ENCODE measurements at regions not wholly inside any gene's neighbourhood (a gene's known extent, or its start where the extent isn't known, plus 50 kb on each side); places are given as distances from the start of the nearest gene placed in this dataset.

DNA sequence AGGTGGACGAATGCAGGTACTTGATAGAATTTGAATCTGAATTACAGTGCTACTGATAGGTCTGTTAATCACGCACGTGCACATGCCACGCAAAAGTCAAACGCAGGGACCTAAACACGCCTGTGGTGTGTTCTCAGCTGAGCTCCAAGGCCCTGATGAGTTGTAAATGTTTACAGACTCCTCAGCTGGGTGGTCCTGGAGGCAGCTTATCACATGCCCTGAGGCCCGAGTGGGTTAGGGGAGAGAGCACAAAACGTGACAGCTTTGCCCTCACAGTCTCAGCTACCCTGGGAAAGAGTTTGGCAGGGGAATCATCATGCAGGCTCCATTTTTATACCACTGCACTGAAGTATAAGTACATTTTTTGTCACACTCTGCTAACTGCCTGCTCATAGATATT is 68.3 kb upstream of the FAM110C start:
- H2AFZ ChIP-seq (ENCODE audit: low read length), result no peak overlapping the region

DNA sequence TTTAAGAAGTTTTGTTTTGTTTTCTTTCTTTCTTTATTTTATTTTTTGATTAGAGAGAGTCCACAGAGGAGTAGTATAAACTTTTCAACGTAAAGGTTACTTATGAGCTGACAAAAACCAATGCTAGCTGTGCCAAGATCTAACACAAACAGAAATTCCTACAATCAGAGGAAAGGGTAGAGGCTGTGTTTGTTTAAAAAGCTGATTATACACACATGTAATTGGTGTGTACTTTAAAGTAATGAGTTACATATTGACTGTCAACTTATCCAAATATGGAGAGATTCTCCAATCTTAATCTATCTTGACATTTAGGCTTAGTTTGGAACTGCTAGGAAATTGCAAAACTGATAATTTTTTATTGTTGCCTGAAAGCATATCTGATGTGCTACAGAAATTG is 63.7 kb upstream of the FAM110C start:
- Histone ChIP-seq H2AFZ (ENCODE audit: low read length) (no peak overlapping the region), H3K4me3 (ENCODE audit: low read length, poor library complexity, severe bottlenecking) (no peak overlapping the region), H3K36me3 (ENCODE audit: insufficient read depth, low read length) (no peaks in the 10 kb centered on the region), H3K9me2 (replicated peaks; ENCODE audit: low read depth, low read length) (no peaks in the 10 kb centered on the region), H3F3A (ENCODE audit: low read depth) (no peaks in the 10 kb centered on the region), H3K79me2 (ENCODE audit: insufficient read depth, low read length) (no peaks in the 10 kb centered on the region), H3K4me1 (ENCODE audit: insufficient read depth, low read length, poor library complexity, severe bottlenecking) (no peaks in the 10 kb centered on the region), H3K9ac (ENCODE audit: low read depth, low read length, poor library complexity, severe bottlenecking) (no peak overlapping the region), H3K9me3 (ENCODE audit: insufficient read depth, low read depth, low read length) (peaks cover 33% of the 10 kb centered on the region), H4K20me1 (ENCODE audit: insufficient read depth, low read length, poor library complexity, severe bottlenecking) (no peaks in the 10 kb centered on the region), H3K4me2 (ENCODE audit: low read depth, low read length, poor library complexity, severe bottlenecking) (no peak overlapping the region), H3K27me3 (ENCODE audit: insufficient read depth, low read length, poor library complexity, severe bottlenecking) (no peaks in the 10 kb centered on the region)
- no peak for TF ChIP-seq EZH2phosphoT487 (IDR thresholded peaks at IDR 0.05; ENCODE audit: borderline replicate concordance)
- TF ChIP-seq, protein P1, sequence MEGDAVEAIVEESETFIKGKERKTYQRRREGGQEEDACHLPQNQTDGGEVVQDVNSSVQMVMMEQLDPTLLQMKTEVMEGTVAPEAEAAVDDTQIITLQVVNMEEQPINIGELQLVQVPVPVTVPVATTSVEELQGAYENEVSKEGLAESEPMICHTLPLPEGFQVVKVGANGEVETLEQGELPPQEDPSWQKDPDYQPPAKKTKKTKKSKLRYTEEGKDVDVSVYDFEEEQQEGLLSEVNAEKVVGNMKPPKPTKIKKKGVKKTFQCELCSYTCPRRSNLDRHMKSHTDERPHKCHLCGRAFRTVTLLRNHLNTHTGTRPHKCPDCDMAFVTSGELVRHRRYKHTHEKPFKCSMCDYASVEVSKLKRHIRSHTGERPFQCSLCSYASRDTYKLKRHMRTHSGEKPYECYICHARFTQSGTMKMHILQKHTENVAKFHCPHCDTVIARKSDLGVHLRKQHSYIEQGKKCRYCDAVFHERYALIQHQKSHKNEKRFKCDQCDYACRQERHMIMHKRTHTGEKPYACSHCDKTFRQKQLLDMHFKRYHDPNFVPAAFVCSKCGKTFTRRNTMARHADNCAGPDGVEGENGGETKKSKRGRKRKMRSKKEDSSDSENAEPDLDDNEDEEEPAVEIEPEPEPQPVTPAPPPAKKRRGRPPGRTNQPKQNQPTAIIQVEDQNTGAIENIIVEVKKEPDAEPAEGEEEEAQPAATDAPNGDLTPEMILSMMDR (conservative IDR thresholded peaks at IDR 0.05; ENCODE audit: low read length), result no peak

More for the DNA sequence above, 68.3 kb upstream of the FAM110C start:
- Histone ChIP-seq H3K36me3 (ENCODE audit: insufficient read depth, low read length) (no peaks in the 10 kb centered on the region), H3K9me3 (ENCODE audit: insufficient read depth, low read depth, low read length) (no peaks in the 10 kb centered on the region), H3K4me1 (ENCODE audit: insufficient read depth, low read length, poor library complexity, severe bottlenecking) (peaks cover 5% of the 10 kb centered on the region), H3F3A (ENCODE audit: low read depth) (no peaks in the 10 kb centered on the region), H3K27me3 (ENCODE audit: insufficient read depth, low read length, poor library complexity, severe bottlenecking) (no peaks in the 10 kb centered on the region), H3K79me2 (ENCODE audit: insufficient read depth, low read length) (no peaks in the 10 kb centered on the region), H3K9ac (ENCODE audit: low read depth, low read length, poor library complexity, severe bottlenecking) (no peak overlapping the region), H3K4me2 (ENCODE audit: low read depth, low read length, poor library complexity, severe bottlenecking) (no peak overlapping the region), H3K4me3 (ENCODE audit: low read length, poor library complexity, severe bottlenecking) (no peak overlapping the region), H4K20me1 (ENCODE audit: insufficient read depth, low read length, poor library complexity, severe bottlenecking) (no peaks in the 10 kb centered on the region), H3K9me2 (replicated peaks; ENCODE audit: low read depth, low read length) (no peaks in the 10 kb centered on the region)
- TF ChIP-seq, protein P1 (conservative IDR thresholded peaks at IDR 0.05; ENCODE audit: low read length), result no peak
- TF ChIP-seq EZH2phosphoT487 (IDR thresholded peaks at IDR 0.05; ENCODE audit: borderline replicate concordance), result no peak

GRCh38 chr2:108920-109809 is 62.9 kb upstream of the FAM110C start:
- Histone ChIP-seq H3K4me2 (ENCODE audit: low read depth, low read length, poor library complexity, severe bottlenecking) (no peak overlapping the region), H2AFZ (ENCODE audit: low read length) (no peak overlapping the region), H3K4me1 (ENCODE audit: insufficient read depth, low read length, poor library complexity, severe bottlenecking) (no peaks in the 10 kb centered on the region)

More at GRCh38 chr2:108920-109809, 62.9 kb upstream of the FAM110C start:
- H3K79me2 ChIP-seq (ENCODE audit: insufficient read depth, low read length), result no peaks in the 10 kb centered on the region
- no peak overlapping the region for H3K9ac ChIP-seq (ENCODE audit: low read depth, low read length, poor library complexity, severe bottlenecking)
- TF ChIP-seq EZH2phosphoT487 (IDR thresholded peaks at IDR 0.05; ENCODE audit: borderline replicate concordance), result no peak
- TF ChIP-seq, protein P1 (conservative IDR thresholded peaks at IDR 0.05; ENCODE audit: low read length), result no peak
- H3K4me3 ChIP-seq (ENCODE audit: low read length, poor library complexity, severe bottlenecking), result no peak overlapping the region
- H3K36me3 ChIP-seq (ENCODE audit: insufficient read depth, low read length), result no peaks in the 10 kb centered on the region
- no peaks in the 10 kb centered on the region for H4K20me1 ChIP-seq (ENCODE audit: insufficient read depth, low read length, poor library complexity, severe bottlenecking)
- H3K9me3 ChIP-seq (ENCODE audit: insufficient read depth, low read depth, low read length), result peaks cover 40% of the 10 kb centered on the region
- no peaks in the 10 kb centered on the region for H3K27me3 ChIP-seq (ENCODE audit: insufficient read depth, low read length, poor library complexity, severe bottlenecking)
- H3F3A ChIP-seq (ENCODE audit: low read depth), result no peaks in the 10 kb centered on the region
- H3K9me2 ChIP-seq (replicated peaks; ENCODE audit: low read depth, low read length), result no peaks in the 10 kb centered on the region
